ENCODE measurements at regions not wholly inside any gene's neighbourhood (a gene's known extent, or its start where the extent isn't known, plus 50 kb on each side); places are given as distances from the start of the nearest gene placed in this dataset.

DNA sequence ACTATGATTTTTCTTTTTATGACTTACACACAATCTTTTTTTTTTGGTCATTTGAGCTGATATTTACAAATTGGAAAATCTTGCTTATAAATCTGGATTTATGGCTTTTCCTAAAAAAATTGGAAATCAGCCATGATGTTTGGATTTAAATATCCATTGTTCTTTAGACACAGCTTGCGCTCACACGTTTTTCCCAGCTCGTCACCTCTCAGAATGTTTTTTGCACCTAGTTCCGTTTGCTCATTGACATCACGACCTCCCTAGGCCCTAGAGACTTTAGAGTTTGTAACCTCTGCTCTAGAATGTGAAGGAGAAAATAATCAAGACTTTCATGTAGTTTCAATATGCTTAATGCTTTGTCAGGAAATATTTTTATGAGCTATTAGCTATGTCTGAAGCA, 930.5 kb downstream of the TLE4 start:
- DNase-seq (ENCODE audit: low spot score) = no peak
- in situ Hi-C loops (cut with MboI; ENCODE audit: low sequenced_read_pairs, unreplicated experiment) = no loop called here

GRCh38 chr9:80501635-80502034, 929.9 kb downstream of the TLE4 start:
- DNase-seq (ENCODE audit: low spot score) = no peak
- no peak for TF ChIP-seq CTCF (IDR thresholded peaks at IDR 0.05; ENCODE audit: borderline replicate concordance, control extremely low read depth, extremely low read depth, insufficient read depth, missing control alignments)
- in situ Hi-C loops (cut with MboI; ENCODE audit: low sequenced_read_pairs, unreplicated experiment) = no loop called here

More for the DNA sequence above, 930.5 kb downstream of the TLE4 start:
- no peak for TF ChIP-seq CTCF (IDR thresholded peaks at IDR 0.05; ENCODE audit: borderline replicate concordance, control extremely low read depth, extremely low read depth, insufficient read depth, missing control alignments)

DNA sequence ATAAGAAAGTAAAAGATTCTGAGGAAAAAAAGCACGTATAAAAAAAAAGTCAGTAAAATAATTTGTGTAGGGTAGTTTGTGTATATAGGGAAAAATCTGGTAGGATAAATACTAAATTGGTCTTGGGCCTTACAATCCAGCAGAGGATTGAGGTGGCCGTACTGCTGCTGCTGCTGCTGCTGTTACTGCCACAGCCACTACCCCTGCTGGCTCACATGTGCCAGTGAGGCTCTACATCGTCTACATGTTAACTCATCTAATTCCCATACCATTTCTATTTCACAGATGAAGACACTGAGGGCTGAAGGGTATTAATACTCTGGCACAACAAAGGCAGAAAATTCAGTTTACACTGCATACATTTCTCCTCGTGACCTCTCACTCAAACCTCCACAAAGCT, 928.5 kb downstream of the TLE4 start:
- in situ Hi-C loops (cut with MboI; ENCODE audit: low sequenced_read_pairs, unreplicated experiment) = no loop called here
- TF ChIP-seq CTCF (IDR thresholded peaks at IDR 0.05; ENCODE audit: borderline replicate concordance, control extremely low read depth, extremely low read depth, insufficient read depth, missing control alignments) = no peak
- no peak for DNase-seq (ENCODE audit: low spot score)

- TF ChIP-seq CTCF (IDR thresholded peaks at IDR 0.05; ENCODE audit: borderline replicate concordance, control extremely low read depth, extremely low read depth, insufficient read depth, missing control alignments) = no peak
- in situ Hi-C loops (cut with MboI; ENCODE audit: low sequenced_read_pairs, unreplicated experiment) = no loop called here
- no peak for DNase-seq (ENCODE audit: low spot score)
Measured at GRCh38 chr9:80498001-80498555, 926.3 kb downstream of the TLE4 start.

GRCh38 chr9:80496901-80497556, 925.3 kb downstream of the TLE4 start:
- no peak for TF ChIP-seq CTCF (IDR thresholded peaks at IDR 0.05; ENCODE audit: borderline replicate concordance, control extremely low read depth, extremely low read depth, insufficient read depth, missing control alignments)
- no peak for DNase-seq (ENCODE audit: low spot score)
- in situ Hi-C loops (cut with MboI; ENCODE audit: low sequenced_read_pairs, unreplicated experiment) = no loop called here

DNA sequence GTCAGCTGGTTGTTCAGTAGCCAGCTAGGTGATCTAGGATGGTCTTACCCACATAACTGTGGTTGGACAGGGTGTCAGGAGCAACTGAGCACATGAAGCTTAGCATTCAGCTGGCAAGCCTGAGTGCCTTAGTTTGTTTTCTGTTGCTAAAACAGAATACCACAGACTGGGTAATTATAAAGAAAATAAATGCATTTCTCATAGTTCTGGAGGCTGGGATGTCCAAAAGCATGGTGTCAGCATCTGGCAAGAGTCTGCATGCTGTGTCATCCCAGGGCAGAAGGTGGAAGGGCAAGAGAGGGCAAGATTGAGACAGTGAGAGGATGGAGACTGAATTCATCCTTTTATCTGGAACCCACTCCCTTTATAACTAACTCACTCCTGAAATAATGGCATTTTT, 921.5 kb downstream of the TLE4 start:
- no peak for TF ChIP-seq CTCF (IDR thresholded peaks at IDR 0.05; ENCODE audit: borderline replicate concordance, control extremely low read depth, extremely low read depth, insufficient read depth, missing control alignments)
- no peak for DNase-seq (ENCODE audit: low spot score)
- in situ Hi-C loops (cut with MboI; ENCODE audit: low sequenced_read_pairs, unreplicated experiment) = no loop called here

Measured in GM13976 (cell line).